ENCODE measurements at regions not wholly inside any gene's neighbourhood (a gene's known extent, or its start where the extent isn't known, plus 50 kb on each side); places are given as distances from the start of the nearest gene placed in this dataset.

- Histone ChIP-seq H3K9me2 (replicated peaks; ENCODE audit: insufficient read depth, low read length) (no peaks in the 10 kb centered on the region), H3K27ac (ENCODE audit: low read depth, low read length) (no peak overlapping the region), H3K4me3 (ENCODE audit: insufficient read depth, low read length, poor library complexity, severe bottlenecking) (no peak overlapping the region), H3K4me2 (ENCODE audit: low read depth, low read length, poor library complexity, severe bottlenecking) (no peak overlapping the region), H3K9me3 (ENCODE audit: insufficient read depth, low read length) (no peaks in the 10 kb centered on the region), H3K9ac (ENCODE audit: low read length) (no peak overlapping the region), H3K36me3 (ENCODE audit: low read length) (no peaks in the 10 kb centered on the region), H3K27me3 (ENCODE audit: low read length) (no peaks in the 10 kb centered on the region), H4K20me1 (ENCODE audit: low read depth, low read length) (no peaks in the 10 kb centered on the region), H3F3A (ENCODE audit: insufficient read depth) (no peaks in the 10 kb centered on the region), H2AFZ (ENCODE audit: low read depth, low read length, severe bottlenecking) (no peak overlapping the region), H3K79me2 (ENCODE audit: insufficient read depth, low read length) (no peaks in the 10 kb centered on the region; the same call in 1 of the 2 replicates)
- TF ChIP-seq, protein P1, sequence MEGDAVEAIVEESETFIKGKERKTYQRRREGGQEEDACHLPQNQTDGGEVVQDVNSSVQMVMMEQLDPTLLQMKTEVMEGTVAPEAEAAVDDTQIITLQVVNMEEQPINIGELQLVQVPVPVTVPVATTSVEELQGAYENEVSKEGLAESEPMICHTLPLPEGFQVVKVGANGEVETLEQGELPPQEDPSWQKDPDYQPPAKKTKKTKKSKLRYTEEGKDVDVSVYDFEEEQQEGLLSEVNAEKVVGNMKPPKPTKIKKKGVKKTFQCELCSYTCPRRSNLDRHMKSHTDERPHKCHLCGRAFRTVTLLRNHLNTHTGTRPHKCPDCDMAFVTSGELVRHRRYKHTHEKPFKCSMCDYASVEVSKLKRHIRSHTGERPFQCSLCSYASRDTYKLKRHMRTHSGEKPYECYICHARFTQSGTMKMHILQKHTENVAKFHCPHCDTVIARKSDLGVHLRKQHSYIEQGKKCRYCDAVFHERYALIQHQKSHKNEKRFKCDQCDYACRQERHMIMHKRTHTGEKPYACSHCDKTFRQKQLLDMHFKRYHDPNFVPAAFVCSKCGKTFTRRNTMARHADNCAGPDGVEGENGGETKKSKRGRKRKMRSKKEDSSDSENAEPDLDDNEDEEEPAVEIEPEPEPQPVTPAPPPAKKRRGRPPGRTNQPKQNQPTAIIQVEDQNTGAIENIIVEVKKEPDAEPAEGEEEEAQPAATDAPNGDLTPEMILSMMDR (IDR thresholded peaks at IDR 0.05; ENCODE audit: insufficient read depth, low read length, poor library complexity, severe bottlenecking): no peak
- no peak for TF ChIP-seq EZH2phosphoT487 (conservative IDR thresholded peaks at IDR 0.05; ENCODE audit: low read length)
These were observed 337.4 kb upstream of the RGS6 start for GRCh38 chr14:71594821-71595220.

GRCh38 chr14:71595441-71595840, 336.8 kb upstream of the RGS6 start:
- H3K9me2 ChIP-seq (replicated peaks; ENCODE audit: insufficient read depth, low read length): no peaks in the 10 kb centered on the region
- H3K4me2 ChIP-seq (ENCODE audit: low read depth, low read length, poor library complexity, severe bottlenecking): no peak overlapping the region
- no peak overlapping the region for H3K4me3 ChIP-seq (ENCODE audit: insufficient read depth, low read length, poor library complexity, severe bottlenecking)
- H3K27ac ChIP-seq (ENCODE audit: low read depth, low read length): no peak overlapping the region
- H3F3A ChIP-seq (ENCODE audit: insufficient read depth): no peaks in the 10 kb centered on the region
- peaks cover 6% of the 10 kb centered on the region; the same call in 1 of the 2 replicates for H3K9me3 ChIP-seq (ENCODE audit: insufficient read depth, low read length)
- H2AFZ ChIP-seq (ENCODE audit: low read depth, low read length, severe bottlenecking): no peak overlapping the region
- H3K36me3 ChIP-seq (ENCODE audit: low read length): 0 out of 2 replicates have a peak, but pooled peaks cover 5% of the 10 kb centered on the region
- H4K20me1 ChIP-seq (ENCODE audit: low read depth, low read length): no peaks in the 10 kb centered on the region
- no peaks in the 10 kb centered on the region for H3K27me3 ChIP-seq (ENCODE audit: low read length)
- H3K9ac ChIP-seq (ENCODE audit: low read length): no peak overlapping the region
- no peak for TF ChIP-seq EZH2phosphoT487 (conservative IDR thresholded peaks at IDR 0.05; ENCODE audit: low read length)
- H3K79me2 ChIP-seq (ENCODE audit: insufficient read depth, low read length): no peaks in the 10 kb centered on the region; the same call in 1 of the 2 replicates

GRCh38 chr14:71597287-71597920, 334.8 kb upstream of the RGS6 start:
- no peak overlapping the region for H3K27ac ChIP-seq (ENCODE audit: low read depth, low read length)
- H3K4me2 ChIP-seq (ENCODE audit: low read depth, low read length, poor library complexity, severe bottlenecking): peak overlapping the region; percentile 29
- no peak overlapping the region for H3K4me3 ChIP-seq (ENCODE audit: insufficient read depth, low read length, poor library complexity, severe bottlenecking)
- peaks cover 7% of the 10 kb centered on the region; the same call in 1 of the 2 replicates for H3K9me3 ChIP-seq (ENCODE audit: insufficient read depth, low read length)
- H3K9ac ChIP-seq (ENCODE audit: low read length): no peak overlapping the region
- no peak for TF ChIP-seq EZH2phosphoT487 (conservative IDR thresholded peaks at IDR 0.05; ENCODE audit: low read length)
- TF ChIP-seq, protein P1 (IDR thresholded peaks at IDR 0.05; ENCODE audit: insufficient read depth, low read length, poor library complexity, severe bottlenecking): no peak
- peak overlapping the region; percentile 39 for H2AFZ ChIP-seq (ENCODE audit: low read depth, low read length, severe bottlenecking)
- no peaks in the 10 kb centered on the region for H3F3A ChIP-seq (ENCODE audit: insufficient read depth)
- H3K36me3 ChIP-seq (ENCODE audit: low read length): 0 out of 2 replicates have a peak, but pooled peaks cover 5% of the 10 kb centered on the region
- H3K27me3 ChIP-seq (ENCODE audit: low read length): no peaks in the 10 kb centered on the region
- H3K9me2 ChIP-seq (replicated peaks; ENCODE audit: insufficient read depth, low read length): no peaks in the 10 kb centered on the region
- no peaks in the 10 kb centered on the region; the same call in 1 of the 2 replicates for H3K79me2 ChIP-seq (ENCODE audit: insufficient read depth, low read length)
- no peaks in the 10 kb centered on the region for H4K20me1 ChIP-seq (ENCODE audit: low read depth, low read length)

All from SU-DHL-6 (cell line).